ENCODE measurements at regions not wholly inside any gene's neighbourhood (a gene's known extent, or its start where the extent isn't known, plus 50 kb on each side); places are given as distances from the start of the nearest gene placed in this dataset.

DNA sequence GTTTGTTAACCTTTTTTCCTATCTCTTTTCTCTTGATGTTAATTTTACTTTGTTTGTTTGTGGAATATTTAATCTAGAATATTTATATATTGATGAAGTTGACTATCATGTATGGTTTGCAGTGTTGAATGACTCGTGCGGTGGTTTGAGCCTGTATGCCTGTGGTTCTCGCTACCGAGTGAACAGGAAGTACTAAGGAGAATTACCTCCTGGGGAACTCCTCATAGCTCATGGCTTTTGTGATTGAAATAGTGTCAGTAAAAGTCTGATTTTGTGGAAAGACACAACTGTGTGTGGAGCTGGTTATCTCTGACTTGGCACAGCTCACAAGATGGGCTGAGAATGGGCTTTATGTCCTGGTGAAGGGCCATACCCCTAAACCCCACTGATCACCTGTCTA is 498.6 kb downstream of the GLRX3 start:
- TF ChIP-seq, protein P1, sequence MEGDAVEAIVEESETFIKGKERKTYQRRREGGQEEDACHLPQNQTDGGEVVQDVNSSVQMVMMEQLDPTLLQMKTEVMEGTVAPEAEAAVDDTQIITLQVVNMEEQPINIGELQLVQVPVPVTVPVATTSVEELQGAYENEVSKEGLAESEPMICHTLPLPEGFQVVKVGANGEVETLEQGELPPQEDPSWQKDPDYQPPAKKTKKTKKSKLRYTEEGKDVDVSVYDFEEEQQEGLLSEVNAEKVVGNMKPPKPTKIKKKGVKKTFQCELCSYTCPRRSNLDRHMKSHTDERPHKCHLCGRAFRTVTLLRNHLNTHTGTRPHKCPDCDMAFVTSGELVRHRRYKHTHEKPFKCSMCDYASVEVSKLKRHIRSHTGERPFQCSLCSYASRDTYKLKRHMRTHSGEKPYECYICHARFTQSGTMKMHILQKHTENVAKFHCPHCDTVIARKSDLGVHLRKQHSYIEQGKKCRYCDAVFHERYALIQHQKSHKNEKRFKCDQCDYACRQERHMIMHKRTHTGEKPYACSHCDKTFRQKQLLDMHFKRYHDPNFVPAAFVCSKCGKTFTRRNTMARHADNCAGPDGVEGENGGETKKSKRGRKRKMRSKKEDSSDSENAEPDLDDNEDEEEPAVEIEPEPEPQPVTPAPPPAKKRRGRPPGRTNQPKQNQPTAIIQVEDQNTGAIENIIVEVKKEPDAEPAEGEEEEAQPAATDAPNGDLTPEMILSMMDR (IDR thresholded peaks at IDR 0.05): no peak
- TF ChIP-seq POLR2A (IDR thresholded peaks at IDR 0.05): no peak

All from Peyer's patch (tissue), 4 donors.